ENCODE measurements at regions not wholly inside any gene's neighbourhood (a gene's known extent, or its start where the extent isn't known, plus 50 kb on each side); places are given as distances from the start of the nearest gene placed in this dataset.
"Not testable (repeated sequence)": the region's sequence is repeated elsewhere in the genome, so short reads cannot be mapped to it uniquely, and the experiment has no call there.

DNA sequence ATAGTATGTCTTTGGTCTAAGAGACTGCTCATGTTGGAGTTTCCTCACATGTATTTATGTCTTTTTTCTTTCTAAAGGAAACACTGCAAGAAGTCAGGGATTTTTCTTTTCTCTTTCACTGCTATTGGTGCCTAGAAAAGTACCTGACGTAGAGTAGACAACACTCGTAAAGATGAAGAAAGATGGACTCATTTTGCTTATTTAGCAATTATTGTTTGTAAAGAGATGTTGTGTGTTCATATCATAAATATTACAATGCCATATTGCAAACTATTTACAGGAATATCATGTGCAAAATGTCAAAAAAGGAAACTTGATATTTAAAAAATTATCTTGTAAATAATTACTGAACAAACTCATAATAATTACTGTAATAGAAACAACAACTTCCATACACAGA is 2711.5 kb upstream of the PCDH20 start:
- H3K4me3 ChIP-seq, result no peak overlapping the region
- H3K4me1 ChIP-seq, result no peaks in the 10 kb centered on the region
- H3K27me3 ChIP-seq, result no peaks in the 10 kb centered on the region
- H4K20me1 ChIP-seq, result no peaks in the 10 kb centered on the region
- no peak for TF ChIP-seq Cebpa-rat (IDR thresholded peaks at IDR 0.05)
- H3K4me2 ChIP-seq, result no peak overlapping the region
- no peaks in the 10 kb centered on the region for H3K36me3 ChIP-seq
- H3K9ac ChIP-seq, result no peak overlapping the region
- no peak overlapping the region for H3K27ac ChIP-seq
- H3K9me3 ChIP-seq, result no peaks in the 10 kb centered on the region

DNA sequence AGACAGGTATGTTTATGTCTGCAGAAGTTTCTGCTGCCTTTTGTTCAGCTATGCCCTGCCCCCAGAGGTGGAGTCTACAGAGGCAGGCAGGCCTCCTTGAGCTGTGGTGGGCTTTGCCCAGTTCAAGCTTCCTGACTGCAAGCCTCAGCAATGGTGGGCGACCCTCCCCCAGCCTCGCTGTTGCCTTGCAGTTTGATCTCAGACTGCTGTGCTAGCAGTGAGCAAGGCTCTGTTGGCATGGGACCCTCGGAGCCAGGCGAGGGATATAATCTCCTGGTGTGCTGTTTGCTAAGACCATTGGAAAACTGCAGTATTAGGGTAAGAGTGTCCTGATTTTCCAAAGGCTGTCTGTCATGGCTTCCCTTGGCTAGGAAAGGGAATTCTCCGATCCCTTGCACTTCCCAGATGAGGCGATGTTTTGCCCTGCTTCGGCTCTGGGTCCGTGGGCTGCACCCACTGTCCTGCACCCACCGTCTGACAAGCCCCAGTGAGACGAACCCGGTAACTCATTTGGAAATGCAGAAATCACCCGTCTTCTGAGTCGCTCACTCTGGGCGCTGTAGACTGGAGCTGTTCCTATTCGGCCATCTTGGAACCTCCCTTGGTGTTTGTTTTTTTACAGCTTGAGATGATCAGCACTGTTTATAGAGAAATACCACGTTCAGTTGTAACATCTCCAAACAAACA is 2705.5 kb upstream of the PCDH20 start:
- H3K36me3 ChIP-seq, H3K4me2 ChIP-seq, H3K27me3 ChIP-seq, H3K4me1 ChIP-seq, H4K20me1 ChIP-seq, H3K4me3 ChIP-seq, H3K27ac ChIP-seq, H3K9ac ChIP-seq: not testable (repeated sequence)
- H3K9me3 ChIP-seq, result peaks cover 12% of the 10 kb centered on the region

DNA sequence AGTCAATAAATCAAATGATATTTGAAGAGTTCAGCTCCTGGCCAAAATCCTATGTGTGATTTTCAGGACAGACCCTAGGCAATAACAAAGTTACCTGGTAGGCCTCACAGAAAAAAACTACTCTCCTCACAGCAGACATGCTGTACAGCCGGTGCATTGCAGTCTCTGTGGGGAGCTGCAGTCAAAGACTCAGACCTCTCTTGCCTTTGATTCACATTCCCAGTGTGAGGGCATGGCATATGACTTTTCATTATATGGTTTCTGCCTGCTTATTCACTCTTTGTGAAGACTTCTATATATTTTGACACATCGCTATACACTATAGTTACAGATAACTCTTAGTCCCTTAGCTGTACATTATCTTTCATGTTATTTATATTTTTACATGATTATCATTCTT is 2684.3 kb upstream of the PCDH20 start:
- Histone ChIP-seq H3K9ac (no peak overlapping the region), H3K27me3 (no peaks in the 10 kb centered on the region), H3K9me3 (no peaks in the 10 kb centered on the region), H3K36me3 (no peaks in the 10 kb centered on the region), H3K4me1 (no peaks in the 10 kb centered on the region), H4K20me1 (no peaks in the 10 kb centered on the region), H3K4me2 (no peak overlapping the region), H3K27ac (no peak overlapping the region), H3K4me3 (no peak overlapping the region)
- TF ChIP-seq Cebpa-rat (IDR thresholded peaks at IDR 0.05), result no peak

DNA sequence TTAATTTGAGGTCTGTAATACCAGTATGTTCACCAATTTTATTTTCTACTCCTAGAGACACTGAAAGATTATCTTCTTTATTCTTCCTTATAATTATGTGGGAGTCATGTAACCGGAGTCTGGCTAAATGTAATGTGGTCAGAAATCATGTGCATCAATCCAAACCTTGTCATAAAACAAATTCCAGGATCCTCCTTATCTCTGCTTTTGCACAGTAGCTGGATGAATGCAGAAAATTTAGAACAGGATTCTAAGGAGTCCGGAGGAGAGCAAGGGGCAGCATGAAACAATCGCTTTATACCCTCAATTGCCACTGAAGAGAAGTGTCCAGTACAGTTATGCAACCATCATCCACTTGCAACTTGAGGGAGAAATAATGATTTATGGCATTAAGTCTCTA is 2674.7 kb upstream of the PCDH20 start:
- H4K20me1 ChIP-seq, result no peaks in the 10 kb centered on the region
- H3K4me3 ChIP-seq, result no peak overlapping the region
- H3K9me3 ChIP-seq, result no peaks in the 10 kb centered on the region
- no peaks in the 10 kb centered on the region for H3K4me1 ChIP-seq
- TF ChIP-seq Cebpa-rat (IDR thresholded peaks at IDR 0.05), result no peak
- H3K9ac ChIP-seq, result no peak overlapping the region
- no peak overlapping the region for H3K27ac ChIP-seq
- no peaks in the 10 kb centered on the region for H3K27me3 ChIP-seq
- no peaks in the 10 kb centered on the region for H3K36me3 ChIP-seq
- no peak overlapping the region for H3K4me2 ChIP-seq

DNA sequence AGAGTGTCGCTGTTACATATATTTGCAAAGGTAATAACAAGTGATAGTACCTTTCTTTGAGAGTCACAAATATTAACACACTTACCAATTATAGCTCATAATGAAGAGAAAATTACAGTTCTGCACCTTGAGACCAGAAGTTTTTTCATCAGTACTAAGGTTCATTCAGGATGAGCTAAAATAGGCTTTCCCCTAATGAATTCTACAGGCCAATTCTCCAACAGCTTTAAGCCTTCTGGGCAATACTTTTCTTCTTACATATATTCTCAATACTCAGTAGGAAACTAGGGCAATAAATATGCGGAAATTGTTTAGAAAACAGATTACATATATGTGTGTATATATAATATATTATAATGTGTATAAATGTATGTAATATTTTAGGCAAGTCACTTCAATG is 2672.8 kb upstream of the PCDH20 start:
- Histone ChIP-seq H3K27ac (no peak overlapping the region), H3K9ac (no peak overlapping the region), H3K27me3 (no peaks in the 10 kb centered on the region), H3K9me3 (no peaks in the 10 kb centered on the region), H3K4me3 (no peak overlapping the region), H3K4me1 (no peaks in the 10 kb centered on the region), H3K36me3 (no peaks in the 10 kb centered on the region), H3K4me2 (no peak overlapping the region), H4K20me1 (no peaks in the 10 kb centered on the region)
- no peak for TF ChIP-seq Cebpa-rat (IDR thresholded peaks at IDR 0.05)

DNA sequence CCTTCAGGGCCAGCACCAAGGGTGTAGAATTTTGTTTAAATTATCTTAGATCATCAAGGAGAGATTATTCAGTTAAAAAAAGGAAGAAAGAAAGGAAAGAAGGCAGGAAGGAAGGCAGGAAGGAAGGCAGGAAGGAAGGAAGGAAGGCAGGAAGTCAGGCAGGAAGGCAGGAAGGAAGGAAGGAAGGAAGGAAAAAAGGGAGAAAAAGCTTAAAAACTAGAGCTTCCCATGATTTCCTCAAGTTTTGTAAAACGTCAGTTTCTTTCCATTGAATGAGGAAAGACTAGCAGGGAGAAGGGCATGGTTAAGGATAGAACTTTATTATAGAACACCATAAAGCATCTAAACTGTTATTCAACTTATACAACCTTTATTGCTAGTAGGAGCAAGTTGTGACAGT is 2672.0 kb upstream of the PCDH20 start:
- Histone ChIP-seq H3K4me1 (no peaks in the 10 kb centered on the region), H3K27ac (no peak overlapping the region), H4K20me1 (no peaks in the 10 kb centered on the region), H3K36me3 (no peaks in the 10 kb centered on the region), H3K9ac (no peak overlapping the region), H3K9me3 (no peaks in the 10 kb centered on the region), H3K27me3 (no peaks in the 10 kb centered on the region), H3K4me2 (no peak overlapping the region), H3K4me3 (no peak overlapping the region)
- no peak for TF ChIP-seq Cebpa-rat (IDR thresholded peaks at IDR 0.05)

DNA sequence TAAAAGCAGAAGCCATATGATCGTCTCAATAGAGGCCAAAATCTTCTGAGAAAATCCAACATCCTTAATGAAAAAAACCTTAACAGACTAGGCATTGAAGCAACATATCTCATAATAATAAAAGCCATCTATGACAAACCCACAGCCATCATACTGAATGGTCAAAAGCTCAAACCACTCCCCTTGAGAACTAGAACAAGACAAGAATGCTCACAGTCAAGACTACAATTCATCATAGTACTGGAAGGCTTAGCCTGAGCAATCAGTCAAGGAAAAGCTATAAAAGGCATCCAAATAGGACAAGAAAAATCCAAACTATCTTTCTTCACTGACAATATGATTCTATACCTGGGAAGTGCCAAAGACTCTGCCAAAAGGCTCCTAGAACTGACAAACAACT is 2668.2 kb upstream of the PCDH20 start:
- no peak overlapping the region for H3K27ac ChIP-seq
- H3K36me3 ChIP-seq, result no peaks in the 10 kb centered on the region
- no peaks in the 10 kb centered on the region for H4K20me1 ChIP-seq
- H3K4me2 ChIP-seq, result no peak overlapping the region
- no peaks in the 10 kb centered on the region for H3K9me3 ChIP-seq
- H3K4me1 ChIP-seq, result no peaks in the 10 kb centered on the region
- no peaks in the 10 kb centered on the region for H3K27me3 ChIP-seq
- no peak overlapping the region for H3K9ac ChIP-seq
- no peak for TF ChIP-seq Cebpa-rat (IDR thresholded peaks at IDR 0.05)
- no peak overlapping the region for H3K4me3 ChIP-seq

DNA sequence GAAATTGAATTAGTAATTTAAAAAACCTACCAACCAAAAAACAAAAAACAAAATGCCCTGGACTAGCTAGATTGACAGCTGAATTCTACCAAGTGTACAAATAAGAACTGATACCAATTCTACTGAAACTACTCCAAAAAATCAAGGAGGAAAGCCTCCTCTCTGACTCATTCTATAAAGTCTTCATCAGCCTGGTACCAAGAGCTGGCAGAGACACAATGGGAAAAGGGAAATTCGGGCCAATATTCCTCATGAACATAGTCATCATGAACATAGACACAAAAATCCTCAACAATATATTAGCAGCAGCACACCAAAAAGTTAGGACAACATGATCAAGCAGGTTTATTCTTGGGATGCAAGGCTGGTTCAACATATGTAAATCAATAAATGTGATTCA is 2667.7 kb upstream of the PCDH20 start:
- Histone ChIP-seq H3K4me2 (no peak overlapping the region), H3K4me1 (no peaks in the 10 kb centered on the region), H3K9me3 (peaks cover 2% of the 10 kb centered on the region; the same call in 1 of the 2 replicates), H3K4me3 (no peak overlapping the region), H3K36me3 (no peaks in the 10 kb centered on the region), H4K20me1 (no peaks in the 10 kb centered on the region), H3K27ac (no peak overlapping the region), H3K27me3 (no peaks in the 10 kb centered on the region), H3K9ac (no peak overlapping the region)
- TF ChIP-seq Cebpa-rat (IDR thresholded peaks at IDR 0.05), result no peak

DNA sequence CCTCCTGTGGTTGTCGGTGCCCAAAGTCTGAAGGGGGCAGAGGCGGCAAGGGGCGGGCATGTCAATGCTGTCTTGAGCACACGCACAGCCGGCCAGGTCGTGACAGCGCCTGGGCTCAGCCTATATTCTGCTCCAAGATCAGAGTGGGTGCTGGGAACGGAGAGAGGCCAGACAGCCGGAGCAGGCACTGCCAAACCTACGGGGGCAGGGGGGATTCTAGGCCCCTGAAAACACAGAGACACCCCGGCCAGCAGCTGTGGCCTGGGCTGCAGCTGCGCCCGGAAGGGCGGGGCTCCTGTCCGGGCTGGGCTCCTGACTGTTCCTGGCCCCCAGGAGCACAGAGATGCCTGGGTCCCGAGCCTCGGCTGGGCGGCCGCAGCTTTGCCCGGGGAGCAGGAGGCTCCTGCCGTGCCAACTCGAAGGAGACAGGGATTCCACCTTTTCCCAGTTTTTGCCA is 2662.9 kb upstream of the PCDH20 start:
- peaks cover 27% of the 10 kb centered on the region; the same call in 1 of the 2 replicates for H3K9me3 ChIP-seq
- H3K27ac ChIP-seq, result no peak overlapping the region
- no peak for TF ChIP-seq Cebpa-rat (IDR thresholded peaks at IDR 0.05)
- H3K4me2 ChIP-seq, result no peak overlapping the region
- no peaks in the 10 kb centered on the region for H3K36me3 ChIP-seq
- H3K4me1 ChIP-seq, result no peaks in the 10 kb centered on the region
- no peaks in the 10 kb centered on the region for H3K27me3 ChIP-seq
- no peaks in the 10 kb centered on the region for H4K20me1 ChIP-seq
- H3K4me3 ChIP-seq, result no peak overlapping the region
- no peak overlapping the region for H3K9ac ChIP-seq

DNA sequence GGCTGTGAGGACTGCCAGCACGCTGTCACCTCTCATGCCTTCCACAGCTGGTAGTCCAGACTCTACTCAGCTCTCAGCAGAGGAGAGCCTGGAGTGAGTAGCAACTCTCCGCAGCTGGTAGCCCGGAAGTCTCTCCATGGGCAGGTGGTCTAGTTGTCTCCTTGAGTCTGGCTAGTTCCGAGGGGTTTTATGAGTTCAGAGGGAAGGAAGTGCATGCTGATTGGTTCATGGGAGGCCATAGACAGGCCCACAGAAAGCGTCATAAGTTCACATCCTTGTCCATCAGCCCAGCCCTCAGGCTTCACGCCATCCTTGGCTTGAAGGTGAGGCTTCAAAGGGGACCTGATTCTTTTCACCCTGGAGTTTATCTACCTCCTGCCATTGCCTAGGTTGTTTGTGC is 2662.4 kb upstream of the PCDH20 start:
- Histone ChIP-seq H3K36me3 (no peaks in the 10 kb centered on the region), H3K4me1 (no peaks in the 10 kb centered on the region), H3K4me3 (no peak overlapping the region), H3K9ac (no peak overlapping the region), H3K27me3 (no peaks in the 10 kb centered on the region), H4K20me1 (no peaks in the 10 kb centered on the region), H3K4me2 (no peak overlapping the region), H3K9me3 (peaks cover 27% of the 10 kb centered on the region; the same call in 1 of the 2 replicates), H3K27ac (no peak overlapping the region)
- no peak for TF ChIP-seq Cebpa-rat (IDR thresholded peaks at IDR 0.05)

DNA sequence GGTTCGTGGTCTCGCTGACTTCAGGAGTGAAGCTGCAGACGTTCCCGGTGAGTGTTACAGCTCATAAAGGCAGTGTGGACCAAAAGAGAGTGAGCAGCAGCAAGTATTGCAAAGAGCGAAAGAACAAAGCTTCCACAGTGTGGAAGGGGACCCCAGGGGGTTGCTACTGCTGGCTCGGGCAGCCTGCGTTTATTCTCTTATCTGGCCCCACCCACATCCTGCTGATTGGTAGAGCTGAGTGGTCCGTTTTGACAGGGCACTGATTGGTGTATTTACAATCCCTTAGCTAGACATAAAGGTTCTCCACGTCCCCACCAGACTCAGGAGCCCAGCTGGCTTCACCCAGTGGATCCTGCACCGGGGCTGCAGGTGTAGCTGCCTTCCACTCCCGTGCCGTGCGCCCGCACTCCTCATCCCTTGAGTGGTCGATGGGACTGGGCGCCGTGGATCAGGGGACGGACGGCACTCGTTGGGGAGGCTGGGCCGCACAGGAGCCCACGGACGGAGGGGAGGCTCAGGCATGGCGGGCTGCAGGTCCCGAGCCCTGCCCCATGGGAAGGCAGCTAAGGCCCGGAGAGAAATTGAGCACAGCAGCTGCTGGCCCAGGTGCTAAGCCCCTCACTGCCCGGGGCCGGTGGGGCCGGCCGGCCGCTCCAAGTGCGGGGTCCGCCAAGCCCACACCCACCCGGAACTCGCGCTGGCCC is 2661.6 kb upstream of the PCDH20 start:
- not testable (repeated sequence) for H4K20me1 ChIP-seq, H3K9ac ChIP-seq, H3K36me3 ChIP-seq, H3K4me3 ChIP-seq, H3K27ac ChIP-seq, H3K4me2 ChIP-seq, H3K4me1 ChIP-seq, H3K27me3 ChIP-seq
- peaks cover 27% of the 10 kb centered on the region; the same call in 1 of the 2 replicates for H3K9me3 ChIP-seq

All from BLaER1 (cell line).